ENCODE measurements at regions not wholly inside any gene's neighbourhood (a gene's known extent, or its start where the extent isn't known, plus 50 kb on each side); places are given as distances from the start of the nearest gene placed in this dataset.

DNA sequence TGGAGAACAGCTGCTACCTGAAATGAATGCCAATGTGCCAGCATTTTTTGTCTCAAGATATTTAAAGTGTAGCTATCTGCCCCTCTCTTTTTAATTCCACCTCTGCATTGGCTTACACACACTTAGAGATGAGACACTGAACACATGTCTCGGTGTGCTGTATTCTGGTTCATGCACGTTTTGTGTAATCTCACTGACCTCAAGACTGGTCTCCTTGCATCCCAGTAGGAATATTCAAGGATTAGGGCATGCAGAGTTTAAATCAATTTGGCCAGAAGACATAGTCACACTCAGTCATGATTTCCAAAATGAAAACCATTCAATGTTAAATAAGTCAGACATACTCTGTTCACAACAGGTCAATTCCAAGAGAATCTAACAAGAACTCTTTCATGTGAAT, 561.8 kb upstream of the TUSC1 start:
- TF ChIP-seq, protein P1, sequence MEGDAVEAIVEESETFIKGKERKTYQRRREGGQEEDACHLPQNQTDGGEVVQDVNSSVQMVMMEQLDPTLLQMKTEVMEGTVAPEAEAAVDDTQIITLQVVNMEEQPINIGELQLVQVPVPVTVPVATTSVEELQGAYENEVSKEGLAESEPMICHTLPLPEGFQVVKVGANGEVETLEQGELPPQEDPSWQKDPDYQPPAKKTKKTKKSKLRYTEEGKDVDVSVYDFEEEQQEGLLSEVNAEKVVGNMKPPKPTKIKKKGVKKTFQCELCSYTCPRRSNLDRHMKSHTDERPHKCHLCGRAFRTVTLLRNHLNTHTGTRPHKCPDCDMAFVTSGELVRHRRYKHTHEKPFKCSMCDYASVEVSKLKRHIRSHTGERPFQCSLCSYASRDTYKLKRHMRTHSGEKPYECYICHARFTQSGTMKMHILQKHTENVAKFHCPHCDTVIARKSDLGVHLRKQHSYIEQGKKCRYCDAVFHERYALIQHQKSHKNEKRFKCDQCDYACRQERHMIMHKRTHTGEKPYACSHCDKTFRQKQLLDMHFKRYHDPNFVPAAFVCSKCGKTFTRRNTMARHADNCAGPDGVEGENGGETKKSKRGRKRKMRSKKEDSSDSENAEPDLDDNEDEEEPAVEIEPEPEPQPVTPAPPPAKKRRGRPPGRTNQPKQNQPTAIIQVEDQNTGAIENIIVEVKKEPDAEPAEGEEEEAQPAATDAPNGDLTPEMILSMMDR (IDR thresholded peaks at IDR 0.05): no peak
- no peak for TF ChIP-seq POLR2A (IDR thresholded peaks at IDR 0.05)
